GM23338 (cell line): ENCODE measurements at regions not wholly inside any gene's neighbourhood (a gene's known extent, or its start where the extent isn't known, plus 50 kb on each side); places are given as distances from the start of the nearest gene placed in this dataset.

ENCODE experiments used
- ATAC-seq: fragments of 200-7000 bp; cut with Tn5 transposase; 3 replicates; pipeline ENCODE4 v1.9.1; 2020
- DNase-seq: peaks from one replicate; pipeline ENCODE4 v3.0.0-alpha.2; 2015; ENCODE audit warnings: low spot score
- H2AFZ ChIP-seq: fragments of 200-600 bp; sonication (generic); 2 replicates; pipeline ENCODE4 v1.8.0; 2016; ENCODE audit warnings: antibody characterized with exemption, mild to moderate bottlenecking, moderate library complexity
- H3F3A ChIP-seq: fragments of 200-600 bp; sonication (generic); replicated peaks from 2 replicates; pipeline ENCODE4 v1.8.0; 2017; ENCODE audit warnings: antibody characterized with exemption, mixed run types, low read depth
- H3K27ac ChIP-seq: fragments of 200-600 bp; sonication (generic); 2 replicates; pipeline ENCODE4 v1.6.1; 2016; ENCODE audit warnings: low read depth
- H3K27me3 ChIP-seq: fragments of 200-600 bp; sonication (generic); 2 replicates; pipeline ENCODE4 v1.8.0; 2016; ENCODE audit warnings: mild to moderate bottlenecking, mixed run types, moderate library complexity; ENCODE audit not compliant: insufficient read depth
- H3K36me3 ChIP-seq: fragments of 200-600 bp; sonication (generic); 2 replicates; pipeline ENCODE4 v1.8.0; 2016; ENCODE audit warnings: mild to moderate bottlenecking; ENCODE audit not compliant: insufficient read depth
- H3K4me1 ChIP-seq: fragments of 200-600 bp; sonication (generic); 2 replicates; pipeline ENCODE4 v1.8.0; 2016; ENCODE audit warnings: mild to moderate bottlenecking, moderate library complexity; ENCODE audit not compliant: insufficient read depth
- H3K4me2 ChIP-seq: fragments of 200-600 bp; sonication (generic); 2 replicates; pipeline ENCODE4 v1.7.1; 2017; ENCODE audit warnings: mixed run types
- H3K4me3 ChIP-seq: fragments of 200-600 bp; sonication (generic); 2 replicates; pipeline ENCODE4 v1.6.1; 2016; ENCODE audit warnings: mixed run types
- H3K79me2 ChIP-seq: fragments of 200-600 bp; sonication (generic); replicated peaks from 2 replicates; pipeline ENCODE4 v1.8.0; 2017; ENCODE audit warnings: mild to moderate bottlenecking; ENCODE audit not compliant: insufficient read depth
- H3K9me2 ChIP-seq: fragments of 200-600 bp; sonication (generic); 2 replicates; pipeline ENCODE4 v1.8.0; 2017; ENCODE audit not compliant: insufficient read depth
- H4K20me1 ChIP-seq: fragments of 200-600 bp; sonication (generic); replicated peaks from 2 replicates; pipeline ENCODE4 v1.8.0; 2017; ENCODE audit warnings: mild to moderate bottlenecking; ENCODE audit not compliant: insufficient read depth
- H3K27ac Mint-ChIP-seq: 2 replicates; pipeline ENCODE4 v1.8.0; 2020; ENCODE audit warnings: inconsistent platforms, mild to moderate bottlenecking, moderate library complexity, mixed read lengths
- H3K27me3 Mint-ChIP-seq: 3 replicates; pipeline ENCODE4 v1.8.0; 2022; ENCODE audit warnings: low read depth, mild to moderate bottlenecking, moderate library complexity, mixed read lengths, inconsistent platforms; ENCODE audit not compliant: insufficient read depth, poor library complexity
- H3K36me3 Mint-ChIP-seq: 3 replicates; pipeline ENCODE4 v1.8.0; 2021; ENCODE audit warnings: low read depth, mild to moderate bottlenecking, inconsistent platforms, moderate library complexity, mixed read lengths
- H3K4me1 Mint-ChIP-seq: 3 replicates; pipeline ENCODE4 v1.8.0; 2020; ENCODE audit warnings: mild to moderate bottlenecking, inconsistent platforms, mixed read lengths
- H3K4me3 Mint-ChIP-seq: 3 replicates; pipeline ENCODE4 v1.8.0; 2021; ENCODE audit warnings: moderate library complexity, mild to moderate bottlenecking, inconsistent platforms, mixed read lengths
- H3K9me3 Mint-ChIP-seq: 3 replicates; pipeline ENCODE4 v1.8.0; 2020; ENCODE audit warnings: moderate library complexity, mild to moderate bottlenecking, inconsistent platforms, mixed read lengths
- JUNB ChIP-seq: IDR thresholded peaks from one replicate; pipeline ENCODE4 v1.6.1; 2016; ENCODE audit warnings: antibody characterized with exemption; ENCODE audit not compliant: unreplicated experiment
- REST ChIP-seq: IDR thresholded peaks from one replicate; pipeline ENCODE4 v1.6.1; 2018; ENCODE audit warnings: antibody characterized with exemption; ENCODE audit not compliant: unreplicated experiment
- STAT1 ChIP-seq: IDR thresholded peaks from one replicate; pipeline ENCODE4 v1.6.1; 2016; ENCODE audit warnings: antibody characterized with exemption; ENCODE audit not compliant: unreplicated experiment
- ZNF462 ChIP-seq: fragments of 250-450 bp; sonication (Bioruptor Pico); IDR thresholded peaks from 2 replicates; pipeline ENCODE4 v1.5.0; 2020; ENCODE audit warnings: mild to moderate bottlenecking, moderate library complexity
- TF ChIP-seq, protein P1 (sequence below): IDR thresholded peaks from 2 replicates; pipeline ENCODE4 v1.6.1; 2016; ENCODE audit warnings: antibody characterized with exemption

- no peak for TF ChIP-seq ZNF462 (CRISPR knock-in tag)
- TF ChIP-seq, protein P1, sequence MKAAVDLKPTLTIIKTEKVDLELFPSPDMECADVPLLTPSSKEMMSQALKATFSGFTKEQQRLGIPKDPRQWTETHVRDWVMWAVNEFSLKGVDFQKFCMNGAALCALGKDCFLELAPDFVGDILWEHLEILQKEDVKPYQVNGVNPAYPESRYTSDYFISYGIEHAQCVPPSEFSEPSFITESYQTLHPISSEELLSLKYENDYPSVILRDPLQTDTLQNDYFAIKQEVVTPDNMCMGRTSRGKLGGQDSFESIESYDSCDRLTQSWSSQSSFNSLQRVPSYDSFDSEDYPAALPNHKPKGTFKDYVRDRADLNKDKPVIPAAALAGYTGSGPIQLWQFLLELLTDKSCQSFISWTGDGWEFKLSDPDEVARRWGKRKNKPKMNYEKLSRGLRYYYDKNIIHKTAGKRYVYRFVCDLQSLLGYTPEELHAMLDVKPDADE, result no peak
Measured at GRCh38 chr13:50365408-50366391, 350.5 kb downstream of the KCNRG start (continued).

- H3K36me3 ChIP-seq, result no peaks in the 10 kb centered on the region
- Mint-ChIP-seq H3K4me3 (no peak overlapping the region), H3K27me3 (no peaks in the 10 kb centered on the region), H3K27ac (no peak overlapping the region), H3K36me3 (no peaks in the 10 kb centered on the region), H3K4me1 (no peaks in the 10 kb centered on the region), H3K9me3 (no peaks in the 10 kb centered on the region)
- H3K9me2 ChIP-seq, result peaks cover 13% of the 10 kb centered on the region
- TF ChIP-seq, protein P1, result no peak
- TF ChIP-seq REST, result no peak
- TF ChIP-seq JUNB, result no peak
- no peak for TF ChIP-seq STAT1
- H2AFZ ChIP-seq, result no peak overlapping the region
- H3K27ac ChIP-seq, result no peak overlapping the region
- no peak overlapping the region for H3K4me2 ChIP-seq
- no peaks in the 10 kb centered on the region for H3K27me3 ChIP-seq
- no peaks in the 10 kb centered on the region for H3K4me1 ChIP-seq
- H3F3A ChIP-seq, result no peaks in the 10 kb centered on the region
- DNase-seq (no peak), ATAC-seq (no peak)
- H4K20me1 ChIP-seq, result no peaks in the 10 kb centered on the region
- no peak overlapping the region for H3K4me3 ChIP-seq
- H3K79me2 ChIP-seq, result no peaks in the 10 kb centered on the region
Measured at GRCh38 chr13:50366488-50367174, 351.4 kb downstream of the KCNRG start.
